DND-41 (cell line): ENCODE measurements at regions not wholly inside any gene's neighbourhood (a gene's known extent, or its start where the extent isn't known, plus 50 kb on each side); places are given as distances from the start of the nearest gene placed in this dataset.

Experiments
- CTCF ChIP-seq: IDR thresholded peaks from 2 replicates; pipeline ENCODE4 v1.5.1; 2012; ENCODE audit warnings: borderline replicate concordance, low read length, moderate library complexity, mild to moderate bottlenecking; ENCODE audit not compliant: poor library complexity, severe bottlenecking; ENCODE audit errors: extremely low read depth
- EZH2 ChIP-seq: IDR thresholded peaks from 3 replicates; pipeline ENCODE4 v1.6.1; 2012; ENCODE audit warnings: borderline replicate concordance, low read depth, mild to moderate bottlenecking, moderate library complexity, low read length, inconsistent platforms; ENCODE audit not compliant: severe bottlenecking

GRCh38 chr20:41996951-41997350 lies 378.8 kb upstream of the CHD6 start:
- TF ChIP-seq CTCF (no peak), EZH2 (no peak)
